CD14-positive monocyte (primary cell): ENCODE measurements at regions not wholly inside any gene's neighbourhood (a gene's known extent, or its start where the extent isn't known, plus 50 kb on each side); places are given as distances from the start of the nearest gene placed in this dataset.

Experiments used
- DNase-seq, 3 donors: peaks; one replicate each; pipeline ENCODE4 v3.0.0-alpha.2; 2011 to 2022
- H2AFZ ChIP-seq: 2 replicates; pipeline ENCODE4 v1.6.0; 2012; ENCODE audit warnings: mild to moderate bottlenecking, low read depth, low read length, inconsistent platforms; ENCODE audit not compliant: insufficient read depth, poor library complexity, severe bottlenecking
- H3K27ac ChIP-seq, 2 donors: 1 replicate in 1 of 2; 2 replicates in 1 of 2; pipeline ENCODE4 v1.5.1; 2012 to 2013; ENCODE audit warnings: low read length in 2 of 2, control low read depth in 1 of 2, inconsistent platforms in 1 of 2, low read depth in 1 of 2, mild to moderate bottlenecking in 1 of 2
- H3K27me3 ChIP-seq, 2 donors: one replicate each; pipeline versions ENCODE4 v1.6.0 to v1.6.1; 2011 to 2013; ENCODE audit warnings: low read length in 2 of 2; ENCODE audit not compliant: control insufficient read depth in 2 of 2, insufficient read depth in 2 of 2
- H3K36me3 ChIP-seq, 2 donors: replicated peaks in 1 of 2; 1 replicate in 1 of 2; 2 replicates in 1 of 2; pipeline versions ENCODE4 v1.5.1 to v1.6.1; 2012 to 2013; ENCODE audit warnings: low read length in 2 of 2, control low read depth in 1 of 2, inconsistent platforms in 1 of 2, mild to moderate bottlenecking in 1 of 2; ENCODE audit not compliant: insufficient read depth in 2 of 2, control insufficient read depth in 1 of 2
- H3K4me1 ChIP-seq, 2 donors: 1 replicate in 1 of 2; 2 replicates in 1 of 2; pipeline versions ENCODE4 v1.5.1 to v1.6.1; 2012 to 2013; ENCODE audit warnings: low read length in 2 of 2, control low read depth in 1 of 2, inconsistent platforms in 1 of 2, mild to moderate bottlenecking in 1 of 2, moderate library complexity in 1 of 2; ENCODE audit not compliant: insufficient read depth in 2 of 2, control insufficient read depth in 1 of 2
- H3K4me2 ChIP-seq: replicated peaks from 2 replicates; pipeline ENCODE3; 2012; ENCODE audit warnings: low read length, moderate library complexity, mild to moderate bottlenecking; ENCODE audit not compliant: poor library complexity, severe bottlenecking; ENCODE audit errors: extremely low read depth
- H3K4me3 ChIP-seq, 3 experiments: fragments of 200-600 bp in 1 of 3; sonication (generic) in 1 of 3; replicated peaks in 1 of 3; 1 replicate in 2 of 3; 2 replicates in 1 of 3; pipeline ENCODE4 v1.5.1; 2011 to 2013; ENCODE audit warnings: low read length in 3 of 3, mild to moderate bottlenecking in 3 of 3, control low read depth in 2 of 3, low read depth in 2 of 3, inconsistent platforms in 1 of 3, moderate library complexity in 1 of 3
- H3K79me2 ChIP-seq: 2 replicates; pipeline ENCODE4 v1.6.0; 2012; ENCODE audit warnings: mild to moderate bottlenecking, control low read depth, inconsistent platforms, low read length, moderate library complexity; ENCODE audit not compliant: insufficient read depth
- H3K9ac ChIP-seq: 2 replicates; pipeline ENCODE4 v1.6.0; 2017; ENCODE audit warnings: low read length, mild to moderate bottlenecking; ENCODE audit not compliant: insufficient read depth, poor library complexity, severe bottlenecking
- H3K9me3 ChIP-seq, 2 donors: replicated peaks in 1 of 2; 1 replicate in 1 of 2; 2 replicates in 1 of 2; pipeline versions ENCODE4 v1.5.1 to v1.6.1; 2012 to 2013; ENCODE audit warnings: low read length in 2 of 2, control low read depth in 1 of 2; ENCODE audit not compliant: control insufficient read depth in 1 of 2, insufficient read depth in 1 of 2
- H4K20me1 ChIP-seq: 2 replicates; pipeline ENCODE4 v1.6.0; 2012; ENCODE audit warnings: mild to moderate bottlenecking, low read length, control low read depth, moderate library complexity; ENCODE audit not compliant: insufficient read depth
- H3K27ac Mint-ChIP-seq, 7 donors: one replicate each; pipeline ENCODE4 v1.8.0; 2020; ENCODE audit warnings: mild to moderate bottlenecking in 7 of 7, mixed read lengths in 7 of 7, moderate library complexity in 6 of 7, inconsistent platforms in 2 of 7
- H3K27me3 Mint-ChIP-seq, 3 donors: one replicate each; pipeline ENCODE4 v1.8.0; 2021 to 2022; ENCODE audit warnings: low read depth in 3 of 3, mild to moderate bottlenecking in 3 of 3, mixed read lengths in 3 of 3, moderate library complexity in 3 of 3, inconsistent platforms in 1 of 3
- H3K36me3 Mint-ChIP-seq, 2 donors: one replicate each; pipeline ENCODE4 v1.8.0; 2020; ENCODE audit warnings: mixed read lengths in 2 of 2, inconsistent platforms in 1 of 2, mild to moderate bottlenecking in 1 of 2
- H3K4me1 Mint-ChIP-seq: one replicate; pipeline ENCODE4 v1.8.0; 2020; ENCODE audit warnings: mild to moderate bottlenecking, mixed read lengths
- H3K4me3 Mint-ChIP-seq, 2 donors: one replicate each; pipeline ENCODE4 v1.8.0; 2020; ENCODE audit warnings: mild to moderate bottlenecking in 2 of 2, mixed read lengths in 2 of 2, moderate library complexity in 1 of 2
- H3K9me3 Mint-ChIP-seq, 7 donors: one replicate each; pipeline ENCODE4 v1.8.0; 2020 to 2022; ENCODE audit warnings: mixed read lengths in 7 of 7, mild to moderate bottlenecking in 6 of 7, moderate library complexity in 6 of 7, inconsistent platforms in 2 of 7
- CTCF ChIP-seq: fragments of 200-600 bp; IDR thresholded peaks from one replicate; pipeline ENCODE4 v1.8.0; 2022; ENCODE audit warnings: antibody characterized with exemption, mild to moderate bottlenecking
- WGBS: methylation state at CpG from one replicate; pipeline ENCODE4 v1.1.5; 2013; ENCODE audit warnings: missing lambda C conversion rate; ENCODE audit not compliant: insufficient coverage; 5-methylcytosine and 5-hydroxymethylcytosine counted together
- intact Hi-C, 2 donors: fragments of 100-400 bp; cut with micrococcal nuclease; formaldehyde crosslinking; loops; one replicate each; pipeline versions ENCODE4 v1.15.0 to v1.15.1; 2023

- Histone ChIP-seq H3K9ac (no peak overlapping the region), H3K36me3 (no peaks in the 10 kb centered on the region), H3K4me3 (no peak overlapping the region), H3K27me3 (no peaks in the 10 kb centered on the region), H4K20me1 (no peaks in the 10 kb centered on the region), H2AFZ (no peak overlapping the region), H3K4me1 (no peaks in the 10 kb centered on the region), H3K9me3 (peaks cover 1 to 8% of the 10 kb centered on the region in 2 donors), H3K27ac (no peak overlapping the region), H3K79me2 (no peaks in the 10 kb centered on the region), H3K4me2 (no peak overlapping the region)
- Mint-ChIP-seq H3K27ac (no peak overlapping the region), H3K4me1 (no peaks in the 10 kb centered on the region), H3K9me3 (peaks cover 2 to 10% (median 5%) of the 10 kb centered on the region in 7 donors), H3K27me3 (no peaks in the 10 kb centered on the region), H3K4me3 (no peak overlapping the region), H3K36me3 (no peaks in the 10 kb centered on the region)
- intact Hi-C loops = no loop called here
- TF ChIP-seq CTCF = no peak
- WGBS = no CpG with 5 or more reads among the region's 1 CpG
- DNase-seq = no peak
Observed at GRCh38 chr16:74079232-74079586, 217.4 kb upstream of the PSMD7 start.

GRCh38 chr16:74078511-74079231 is 217.9 kb upstream of the PSMD7 start:
- no peak for TF ChIP-seq CTCF
- Histone ChIP-seq H3K9ac (no peak overlapping the region), H3K4me3 (no peak overlapping the region), H2AFZ (no peak overlapping the region), H3K27ac (no peak overlapping the region), H3K4me2 (no peak overlapping the region), H3K36me3 (no peaks in the 10 kb centered on the region), H3K9me3 (peaks cover 5 to 8% of the 10 kb centered on the region in 2 donors), H3K79me2 (no peaks in the 10 kb centered on the region), H3K27me3 (no peaks in the 10 kb centered on the region), H3K4me1 (no peaks in the 10 kb centered on the region), H4K20me1 (no peaks in the 10 kb centered on the region)
- intact Hi-C loops = no loop called here
- peaks cover 2 to 11% (median 6%) of the 10 kb centered on the region in 7 donors for H3K9me3 Mint-ChIP-seq
- no peak overlapping the region for H3K4me3 Mint-ChIP-seq
- H3K4me1 Mint-ChIP-seq = no peaks in the 10 kb centered on the region
- DNase-seq = no peak
- no peaks in the 10 kb centered on the region for H3K27me3 Mint-ChIP-seq
- H3K36me3 Mint-ChIP-seq = no peaks in the 10 kb centered on the region
- no peak overlapping the region for H3K27ac Mint-ChIP-seq
- 93% methylated on average over 4 of the region's 8 CpGs for WGBS
